ENCODE measurements at regions not wholly inside any gene's neighbourhood (a gene's known extent, or its start where the extent isn't known, plus 50 kb on each side); places are given as distances from the start of the nearest gene placed in this dataset.
"Not testable (repeated sequence)": the region's sequence is repeated elsewhere in the genome, so short reads cannot be mapped to it uniquely, and the experiment has no call there.

- not testable (repeated sequence) for TF ChIP-seq CTCF, POLR2AphosphoS5 (IDR thresholded peaks at IDR 0.05)
Measured at GRCh38 chr11:4249475-4249874, 118.7 kb downstream of the OR52B4 start.

All from suprapubic skin (tissue), 3 donors.